Choroid plexus epithelial cell (primary cell): ENCODE measurements at regions not wholly inside any gene's neighbourhood (a gene's known extent, or its start where the extent isn't known, plus 50 kb on each side); places are given as distances from the start of the nearest gene placed in this dataset.

Experiments
- DNase-seq: peaks from one replicate; pipeline ENCODE4 v3.0.0-alpha.2; 2010; ENCODE audit warnings: low read depth
- H3K4me3 ChIP-seq: 2 replicates; pipeline ENCODE4 v1.5.1; 2011; ENCODE audit warnings: low read depth, mild to moderate bottlenecking, control low read depth, low read length, moderate library complexity
- TF ChIP-seq, protein P1 (sequence below): conservative IDR thresholded peaks from 2 replicates; pipeline ENCODE4 v1.5.1; 2011; ENCODE audit warnings: low read depth, mild to moderate bottlenecking, control low read depth, inconsistent platforms, low read length, moderate library complexity

DNA sequence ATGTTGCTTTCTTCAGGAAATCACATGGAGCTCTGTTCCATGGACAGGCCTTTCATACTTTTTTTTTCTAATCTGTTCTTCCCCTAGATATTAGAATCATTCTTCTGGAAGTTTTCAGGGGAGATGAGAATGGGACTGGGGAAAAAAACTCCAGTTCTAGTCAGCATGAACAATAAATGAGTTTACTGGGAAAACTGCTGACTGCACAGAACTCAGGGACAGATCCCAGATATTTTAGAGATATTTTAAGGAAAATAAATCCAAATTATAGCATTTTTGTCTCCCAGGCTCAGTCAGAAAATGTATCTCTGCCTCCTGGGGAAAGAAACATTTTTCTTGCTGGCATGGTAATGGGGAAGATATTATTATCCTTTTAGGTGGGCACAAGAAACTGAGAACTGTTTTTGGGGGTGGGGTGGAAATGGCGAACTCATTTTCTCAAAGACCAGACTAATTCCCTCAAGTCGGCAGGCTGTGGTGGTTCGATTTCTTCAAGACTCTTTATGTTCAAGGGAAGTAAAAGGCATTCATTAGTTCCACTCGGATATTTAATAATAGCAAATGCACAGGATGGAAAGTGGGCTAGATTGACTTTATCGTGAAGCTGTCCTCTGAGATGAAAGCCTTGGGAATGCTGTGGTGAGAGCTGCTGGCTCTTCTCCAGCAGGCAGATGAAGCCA, 157.5 kb downstream of the ADRA2A start:
- TF ChIP-seq, protein P1, sequence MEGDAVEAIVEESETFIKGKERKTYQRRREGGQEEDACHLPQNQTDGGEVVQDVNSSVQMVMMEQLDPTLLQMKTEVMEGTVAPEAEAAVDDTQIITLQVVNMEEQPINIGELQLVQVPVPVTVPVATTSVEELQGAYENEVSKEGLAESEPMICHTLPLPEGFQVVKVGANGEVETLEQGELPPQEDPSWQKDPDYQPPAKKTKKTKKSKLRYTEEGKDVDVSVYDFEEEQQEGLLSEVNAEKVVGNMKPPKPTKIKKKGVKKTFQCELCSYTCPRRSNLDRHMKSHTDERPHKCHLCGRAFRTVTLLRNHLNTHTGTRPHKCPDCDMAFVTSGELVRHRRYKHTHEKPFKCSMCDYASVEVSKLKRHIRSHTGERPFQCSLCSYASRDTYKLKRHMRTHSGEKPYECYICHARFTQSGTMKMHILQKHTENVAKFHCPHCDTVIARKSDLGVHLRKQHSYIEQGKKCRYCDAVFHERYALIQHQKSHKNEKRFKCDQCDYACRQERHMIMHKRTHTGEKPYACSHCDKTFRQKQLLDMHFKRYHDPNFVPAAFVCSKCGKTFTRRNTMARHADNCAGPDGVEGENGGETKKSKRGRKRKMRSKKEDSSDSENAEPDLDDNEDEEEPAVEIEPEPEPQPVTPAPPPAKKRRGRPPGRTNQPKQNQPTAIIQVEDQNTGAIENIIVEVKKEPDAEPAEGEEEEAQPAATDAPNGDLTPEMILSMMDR: no peak
- no peak for DNase-seq
- H3K4me3 ChIP-seq: no peak overlapping the region

DNA sequence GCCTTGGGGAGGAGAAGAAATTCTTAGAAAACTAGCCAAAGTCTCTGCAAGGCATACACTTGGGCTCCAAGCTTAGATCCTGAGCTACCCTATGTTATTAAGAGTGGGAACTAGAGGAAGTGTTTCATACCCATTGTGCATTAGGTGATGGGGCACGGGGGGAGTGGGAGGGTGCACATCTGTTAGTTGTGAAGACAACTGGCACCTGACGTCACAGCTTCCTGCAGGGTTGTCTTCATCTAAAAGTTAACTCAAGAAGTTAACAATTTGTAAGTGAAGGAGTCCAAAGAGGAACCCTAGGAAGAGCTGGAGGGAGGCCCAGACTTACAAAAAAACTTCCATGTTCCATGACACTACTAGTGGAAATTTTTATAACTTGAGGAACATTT, 158.1 kb downstream of the ADRA2A start:
- no peak for DNase-seq
- H3K4me3 ChIP-seq: no peak overlapping the region
- TF ChIP-seq, protein P1: no peak

DNA sequence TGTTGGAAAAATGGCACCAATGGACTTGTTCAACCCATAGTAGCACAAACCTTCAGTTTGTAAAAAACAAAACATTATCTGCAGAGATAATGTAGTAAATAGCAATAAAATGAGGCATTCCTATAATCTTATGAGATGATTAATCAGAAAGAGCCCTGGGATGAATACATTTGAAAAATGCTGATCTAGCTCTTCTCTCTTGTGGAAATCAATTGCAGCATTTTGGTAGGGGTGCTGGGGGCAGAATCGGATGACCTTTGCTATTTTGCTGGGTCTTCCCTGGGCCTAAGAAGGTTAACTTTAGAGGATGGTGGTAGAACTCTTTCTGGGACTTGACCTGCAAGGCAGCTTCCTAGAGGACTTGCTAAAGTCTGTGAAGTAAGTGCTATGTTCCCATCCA, 163.5 kb downstream of the ADRA2A start:
- TF ChIP-seq, protein P1: no peak
- DNase-seq: no peak
- no peak overlapping the region for H3K4me3 ChIP-seq

DNA sequence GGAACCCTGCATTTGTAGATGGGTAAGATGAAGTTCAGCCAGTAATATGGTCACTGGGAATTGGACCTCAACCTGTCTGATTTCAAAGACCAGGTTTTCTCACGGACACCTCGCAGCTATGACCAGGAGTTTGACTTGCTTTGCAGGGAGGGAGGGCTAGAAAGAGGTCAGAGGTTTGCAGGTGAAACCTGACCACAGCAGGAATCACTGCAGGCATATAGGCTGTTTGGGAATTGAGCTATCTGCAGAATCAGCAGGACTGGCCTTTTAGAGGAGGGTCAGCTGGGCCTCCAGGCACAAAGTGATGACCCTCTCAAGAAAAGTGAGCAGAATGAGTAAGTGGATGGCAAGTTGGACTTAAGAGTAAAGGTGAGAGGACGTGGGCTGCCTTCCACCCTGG, 166.3 kb downstream of the ADRA2A start:
- DNase-seq: no peak
- no peak overlapping the region for H3K4me3 ChIP-seq
- TF ChIP-seq, protein P1: no peak

DNA sequence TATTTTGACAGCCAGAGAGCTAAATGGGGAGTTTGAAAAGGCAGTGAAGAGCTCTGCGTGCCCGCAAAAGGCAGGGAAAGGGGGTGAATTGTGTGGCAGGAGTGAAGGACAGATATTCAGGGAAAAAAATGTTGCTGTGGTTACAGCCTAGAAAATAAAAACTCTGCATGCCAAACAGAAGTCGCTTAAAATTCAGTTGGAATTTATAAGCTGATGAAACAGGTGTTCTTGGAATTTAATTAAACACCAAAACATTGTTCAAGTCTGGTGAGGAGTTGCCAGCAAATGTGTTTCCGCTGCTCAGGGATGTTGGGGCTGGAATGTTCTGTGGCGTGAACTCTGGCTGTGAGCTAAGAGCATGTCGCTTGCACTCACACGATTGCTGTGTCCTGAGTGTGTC, 169.3 kb downstream of the ADRA2A start:
- TF ChIP-seq, protein P1: no peak
- DNase-seq: no peak
- no peak overlapping the region for H3K4me3 ChIP-seq

DNA sequence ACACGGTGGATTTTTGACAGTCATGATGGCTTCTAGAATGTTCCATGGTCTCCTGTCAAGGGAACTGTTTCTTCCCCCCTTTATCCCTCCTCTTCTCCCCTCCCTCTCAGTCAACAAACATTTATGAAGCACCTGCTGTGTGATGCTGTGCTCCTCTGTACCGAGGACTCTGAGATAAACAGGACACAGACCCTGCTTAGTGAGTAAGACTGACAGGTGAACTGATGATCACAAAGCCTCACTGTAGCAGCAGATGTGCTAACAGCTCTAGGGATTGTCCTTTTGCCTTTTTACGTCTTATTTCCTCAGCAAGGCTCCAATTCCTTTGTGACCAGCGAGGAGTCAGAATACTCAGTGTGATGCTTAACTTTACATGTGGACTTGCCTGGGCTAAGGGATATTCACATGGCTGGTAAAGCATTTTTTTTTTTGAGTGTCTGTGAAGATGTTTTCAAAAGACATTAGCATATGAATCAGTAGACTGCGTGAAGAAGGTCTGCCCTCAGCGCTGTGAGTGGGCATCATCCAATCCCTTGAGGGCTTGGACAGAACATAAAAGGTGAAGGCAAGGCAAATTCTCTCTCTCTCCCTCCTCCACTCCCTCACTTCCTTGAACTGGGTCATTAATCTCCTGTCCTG, 170.1 kb downstream of the ADRA2A start:
- no peak overlapping the region for H3K4me3 ChIP-seq
- DNase-seq: no peak
- TF ChIP-seq, protein P1: no peak
